HepG2 (cell line): ENCODE measurements at regions not wholly inside any gene's neighbourhood (a gene's known extent, or its start where the extent isn't known, plus 50 kb on each side); places are given as distances from the start of the nearest gene placed in this dataset.

ENCODE experiments used
- ATAC-seq: fragments of 200-7000 bp; cut with Tn5 transposase; 3 replicates; pipeline ENCODE4 v1.9.1; 2020; ENCODE audit warnings: mild to moderate bottlenecking, moderate library complexity
- BruUV-seq: library from RNA; stranded (reverse); fragments of 400-500 nt; replicated peaks from 2 replicates; lab custom pipeline; 2021; lab: Mats Ljungman, UMichigan
- CTCF ChIA-PET: fragments of 300-600 bp; formaldehyde crosslinking; extraction: SDS; loops from one replicate; lab custom pipeline; 2021; ENCODE audit warnings: low total read pairs, inconsistent platforms, low intra/inter-chr PET ratio; lab: Yijun Ruan, JAX
- POLR2A ChIA-PET: fragments of 350-600 bp; sonication (Branson Sonifier 250); formaldehyde crosslinking; loops from one replicate; lab custom pipeline; 2020; ENCODE audit warnings: antibody characterized with exemption, inconsistent platforms; lab: Yijun Ruan, JAX
- DNase-seq: peaks from one replicate; pipeline ENCODE4 v3.0.0-alpha.2; 2015; ENCODE audit warnings: low spot score
- FAIRE-seq: peaks from 3 replicates; lab custom pipeline; 2011; peaks lifted over from hg19 to GRCh38; lab: Jason Lieb, UNC
- H2AFZ ChIP-seq: one replicate; pipeline ENCODE4 v1.6.1; 2011; ENCODE audit warnings: low read length, inconsistent platforms
- H3K27ac ChIP-seq: fragments of 300-600 bp; 3 replicates; pipeline ENCODE4 v1.8.0; 2011; ENCODE audit warnings: mixed run types, mild to moderate bottlenecking, mixed read lengths, low read length, inconsistent platforms; ENCODE audit not compliant: insufficient read depth; ENCODE audit errors: extremely low read length
- H3K27me3 ChIP-seq, 2 experiments: fragments of 200-600 bp in 1 of 2; 2 replicates in 1 of 2; 3 replicates in 1 of 2; pipeline versions ENCODE4 v1.6.0 to v1.8.0; 2011; ENCODE audit warnings: low read length in 2 of 2, mild to moderate bottlenecking in 2 of 2, moderate library complexity in 2 of 2, inconsistent platforms in 1 of 2; ENCODE audit not compliant: insufficient read depth in 2 of 2, control insufficient read depth in 1 of 2
- H3K36me3 ChIP-seq, 2 experiments: fragments of 200-600 bp in 1 of 2; replicated peaks in 1 of 2; 2 replicates in 1 of 2; 3 replicates in 1 of 2; pipeline versions ENCODE4 v1.5.1 to v1.8.0; 2011; ENCODE audit warnings: low read length in 2 of 2, inconsistent platforms in 1 of 2; ENCODE audit not compliant: insufficient read depth in 2 of 2, control insufficient read depth in 1 of 2
- H3K4me1 ChIP-seq: 2 replicates; pipeline ENCODE4 v1.5.1; 2012; ENCODE audit warnings: low read length, inconsistent platforms; ENCODE audit not compliant: insufficient read depth
- H3K4me2 ChIP-seq: 2 replicates; pipeline ENCODE4 v1.6.0; 2011; ENCODE audit warnings: low read depth, low read length, inconsistent platforms
- H3K4me3 ChIP-seq, 3 experiments: fragments of 200-600 bp in 1 of 3; sonication (generic), shearing (Covaris generic) in 1 of 3; replicated peaks in 1 of 3; 2 replicates each; pipeline ENCODE4 v1.5.1; 2011 to 2016; ENCODE audit warnings: low read length in 3 of 3, inconsistent platforms in 2 of 3, low read depth in 2 of 3, mild to moderate bottlenecking in 2 of 3, control low read depth in 1 of 3, mixed read lengths in 1 of 3; ENCODE audit not compliant: insufficient read depth in 1 of 3
- H3K79me2 ChIP-seq: one replicate; pipeline ENCODE4 v1.6.1; 2011; ENCODE audit warnings: low read length, inconsistent platforms; ENCODE audit not compliant: insufficient read depth
- H3K9ac ChIP-seq: 2 replicates; pipeline ENCODE4 v1.6.0; 2011; ENCODE audit warnings: mild to moderate bottlenecking, low read depth, low read length, inconsistent platforms; ENCODE audit not compliant: insufficient read depth
- H3K9me3 ChIP-seq: 2 replicates; pipeline ENCODE4 v1.5.1; 2012; ENCODE audit warnings: mild to moderate bottlenecking, low read length
- H4K20me1 ChIP-seq: 2 replicates; pipeline ENCODE4 v1.6.0; 2011; ENCODE audit warnings: inconsistent platforms, mild to moderate bottlenecking, low read length, moderate library complexity; ENCODE audit not compliant: insufficient read depth
- ATF6 ChIP-seq: sonication (generic); formaldehyde crosslinking; conservative IDR thresholded peaks from 2 replicates; pipeline ENCODE4 v1.4.0; 2020; ENCODE audit warnings: missing genetic modification reagents
- ATM ChIP-seq: fragments of 450-650 bp; IDR thresholded peaks from 2 replicates; pipeline ENCODE4 v1.7.1; 2017; ENCODE audit warnings: mild to moderate bottlenecking, borderline replicate concordance
- CBFB ChIP-seq: sonication (generic); formaldehyde crosslinking; IDR thresholded peaks from 2 replicates; pipeline ENCODE4 v1.4.0; 2020; ENCODE audit warnings: missing genetic modification reagents
- DDIT3 ChIP-seq: sonication (generic); formaldehyde crosslinking; IDR thresholded peaks from 2 replicates; pipeline ENCODE4 v1.4.0; 2020; ENCODE audit warnings: mild to moderate bottlenecking, missing genetic modification reagents
- HIVEP1 ChIP-seq: sonication (generic); formaldehyde crosslinking; IDR thresholded peaks from 2 replicates; pipeline ENCODE4 v1.4.0; 2020; ENCODE audit warnings: mild to moderate bottlenecking, missing genetic modification reagents
- HNF1A ChIP-seq, 2 experiments: sonication (generic) in 1 of 2; formaldehyde crosslinking in 1 of 2; IDR thresholded peaks; 2 replicates each; pipeline versions ENCODE4 v1.4.0 to v1.6.1; 2016 to 2020; ENCODE audit warnings: borderline replicate concordance in 1 of 2, low read depth in 1 of 2, mild to moderate bottlenecking in 1 of 2, missing genetic modification reagents in 1 of 2
- HNRNPK ChIP-seq: fragments of 200-400 bp; formaldehyde crosslinking; IDR thresholded peaks from 2 replicates; pipeline ENCODE4 v1.6.1; 2018; ENCODE audit warnings: low read length, low read depth, moderate library complexity, mild to moderate bottlenecking; ENCODE audit not compliant: poor library complexity, severe bottlenecking
- SAFB2 ChIP-seq: sonication (generic); formaldehyde crosslinking; IDR thresholded peaks from 2 replicates; pipeline ENCODE4 v1.5.1; 2020; ENCODE audit warnings: missing genetic modification reagents, low read depth, mild to moderate bottlenecking, borderline replicate concordance
- ZNF160 ChIP-seq: sonication (generic); formaldehyde crosslinking; IDR thresholded peaks from 2 replicates; pipeline ENCODE4 v1.8.0; 2022; ENCODE audit warnings: mild to moderate bottlenecking, inconsistent platforms, missing genetic modification reagents
- ZNF317 ChIP-seq: sonication (generic); formaldehyde crosslinking; IDR thresholded peaks from 2 replicates; pipeline ENCODE4 v1.5.0; 2020; ENCODE audit warnings: mild to moderate bottlenecking, missing genetic modification reagents
- ZNF335 ChIP-seq: sonication (generic); formaldehyde crosslinking; IDR thresholded peaks from 2 replicates; pipeline ENCODE4 v1.4.0; 2020; ENCODE audit warnings: missing genetic modification reagents
- ZNF737 ChIP-seq: sonication (generic); formaldehyde crosslinking; IDR thresholded peaks from 2 replicates; pipeline ENCODE4 v1.5.0; 2020; ENCODE audit warnings: missing genetic modification reagents, mild to moderate bottlenecking, borderline replicate concordance
- WGBS: methylation state at CpG from one replicate; pipeline ENCODE4 v1.1.6; 2017; ENCODE audit warnings: low lambda C conversion rate; 5-methylcytosine and 5-hydroxymethylcytosine counted together
- in situ Hi-C: cut with HindIII; loops from 2 replicates; pipeline ENCODE4 v1.10.0; 2017; ENCODE audit warnings: low pct_unique_long_range_greater_than_20kb; ENCODE audit not compliant: extremely low pct_ligation_motif_present
- intact Hi-C: fragments of 100-400 bp; cut with micrococcal nuclease; formaldehyde crosslinking; loops from one replicate; pipeline ENCODE4 v1.10.0; 2022; ENCODE audit not compliant: unreplicated experiment

- TF ChIP-seq ATF6 (CRISPR knock-in tag) (no peak), SAFB2 (CRISPR knock-in tag) (no peak), CBFB (CRISPR knock-in tag) (no peak), ATM (no peak), HIVEP1 (no peak), ZNF317 (CRISPR knock-in tag) (no peak)
- TF ChIP-seq, all 625 proteins: peak for 0
Measured at GRCh38 chr10:113336549-113337130, 216.2 kb upstream of the HABP2 start (continued).

- CTCF ChIA-PET = no interaction called here
- no peak for FAIRE-seq
Measured at GRCh38 chr10:113337142-113337541, 215.7 kb upstream of the HABP2 start.

More at GRCh38 chr10:113337142-113337541, 215.7 kb upstream of the HABP2 start:
- H3K4me2 ChIP-seq = no peak overlapping the region
- no peaks in the 10 kb centered on the region for H3K79me2 ChIP-seq
- intact Hi-C loops = no loop called here
- TF ChIP-seq ZNF335 = no peak
- TF ChIP-seq ZNF160 (CRISPR knock-in tag) = no peak
- TF ChIP-seq HNRNPK = no peak
- no peak for TF ChIP-seq DDIT3 (CRISPR knock-in tag)
- TF ChIP-seq HNF1A (IDR thresholded peaks at IDR 0.05; ENCODE audit: low read depth) = no peak
- no peak for TF ChIP-seq HNF1A (CRISPR knock-in tag; IDR thresholded peaks at IDR 0.05; ENCODE audit: borderline replicate concordance)
- TF ChIP-seq ZNF737 (CRISPR knock-in tag) = no peak
- 0% methylated on average over 1 of the region's 1 CpG for WGBS
- H3K27me3 ChIP-seq = peaks cover 0 to 23% of the 10 kb centered on the region in 2 experiments; a peak in 3 of 5 replicates
- H3K4me3 ChIP-seq = no peak overlapping the region
- ATAC-seq = no peak
- no peaks in the 10 kb centered on the region for H4K20me1 ChIP-seq
- no peak for DNase-seq
- POLR2A ChIA-PET = no interaction called here
- H3K36me3 ChIP-seq = no peaks in the 10 kb centered on the region
- in situ Hi-C loops = no loop called here
- no peaks in the 10 kb centered on the region for H3K9me3 ChIP-seq
- no TSS peak for BruUV-seq
- H3K27ac ChIP-seq = no peak overlapping the region
- no peak overlapping the region for H3K9ac ChIP-seq
- H3K4me1 ChIP-seq = no peaks in the 10 kb centered on the region
- no peak overlapping the region for H2AFZ ChIP-seq
